Astrocyte of the cerebellum (primary cell): ENCODE measurements at regions not wholly inside any gene's neighbourhood (a gene's known extent, or its start where the extent isn't known, plus 50 kb on each side); places are given as distances from the start of the nearest gene placed in this dataset.

Source experiments
- DNase-seq: peaks from one replicate; pipeline ENCODE4 v3.0.0-alpha.2; 2011; ENCODE audit warnings: low read depth
- H3K4me3 ChIP-seq: 2 replicates; pipeline ENCODE4 v1.5.1; 2011; ENCODE audit warnings: mild to moderate bottlenecking, low read depth, low read length, moderate library complexity
- in situ Hi-C: cut with HindIII; loops from 2 replicates; pipeline ENCODE4 v1.10.0; 2017; ENCODE audit warnings: low sequenced_read_pairs
- TF ChIP-seq, protein P1 (sequence below): IDR thresholded peaks from 2 replicates; pipeline ENCODE4 v1.5.1; 2012; ENCODE audit warnings: low read length, low read depth, moderate library complexity, mild to moderate bottlenecking; ENCODE audit errors: missing control alignments

DNA sequence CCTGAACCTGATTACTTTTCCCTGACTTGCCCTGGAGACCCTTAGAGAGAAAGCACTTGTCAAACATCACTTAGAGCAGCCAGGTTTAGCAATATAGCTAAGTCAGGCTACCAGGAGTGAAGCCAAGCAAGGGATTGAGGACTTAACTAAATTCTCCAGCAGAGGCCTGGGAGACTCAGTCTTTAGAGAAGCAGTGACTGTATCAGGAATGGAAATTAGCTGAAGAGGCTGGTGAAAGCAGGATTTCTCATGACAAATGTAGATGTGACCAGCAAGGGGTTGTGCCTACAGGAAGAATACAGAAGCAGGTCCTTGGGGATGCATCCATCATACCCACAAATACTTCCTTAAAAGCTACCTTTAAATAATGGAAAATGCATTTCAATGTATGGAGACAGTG, 368.9 kb upstream of the MEIS1 start:
- DNase-seq = no peak
- TF ChIP-seq, protein P1, sequence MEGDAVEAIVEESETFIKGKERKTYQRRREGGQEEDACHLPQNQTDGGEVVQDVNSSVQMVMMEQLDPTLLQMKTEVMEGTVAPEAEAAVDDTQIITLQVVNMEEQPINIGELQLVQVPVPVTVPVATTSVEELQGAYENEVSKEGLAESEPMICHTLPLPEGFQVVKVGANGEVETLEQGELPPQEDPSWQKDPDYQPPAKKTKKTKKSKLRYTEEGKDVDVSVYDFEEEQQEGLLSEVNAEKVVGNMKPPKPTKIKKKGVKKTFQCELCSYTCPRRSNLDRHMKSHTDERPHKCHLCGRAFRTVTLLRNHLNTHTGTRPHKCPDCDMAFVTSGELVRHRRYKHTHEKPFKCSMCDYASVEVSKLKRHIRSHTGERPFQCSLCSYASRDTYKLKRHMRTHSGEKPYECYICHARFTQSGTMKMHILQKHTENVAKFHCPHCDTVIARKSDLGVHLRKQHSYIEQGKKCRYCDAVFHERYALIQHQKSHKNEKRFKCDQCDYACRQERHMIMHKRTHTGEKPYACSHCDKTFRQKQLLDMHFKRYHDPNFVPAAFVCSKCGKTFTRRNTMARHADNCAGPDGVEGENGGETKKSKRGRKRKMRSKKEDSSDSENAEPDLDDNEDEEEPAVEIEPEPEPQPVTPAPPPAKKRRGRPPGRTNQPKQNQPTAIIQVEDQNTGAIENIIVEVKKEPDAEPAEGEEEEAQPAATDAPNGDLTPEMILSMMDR = no peak
- in situ Hi-C loops = no loop called here
- H3K4me3 ChIP-seq = no peak overlapping the region

GRCh38 chr2:66059332-66059731, 375.6 kb upstream of the MEIS1 start:
- in situ Hi-C loops = no loop called here
- DNase-seq = no peak
- H3K4me3 ChIP-seq = no peak overlapping the region
- TF ChIP-seq, protein P1 = no peak

DNA sequence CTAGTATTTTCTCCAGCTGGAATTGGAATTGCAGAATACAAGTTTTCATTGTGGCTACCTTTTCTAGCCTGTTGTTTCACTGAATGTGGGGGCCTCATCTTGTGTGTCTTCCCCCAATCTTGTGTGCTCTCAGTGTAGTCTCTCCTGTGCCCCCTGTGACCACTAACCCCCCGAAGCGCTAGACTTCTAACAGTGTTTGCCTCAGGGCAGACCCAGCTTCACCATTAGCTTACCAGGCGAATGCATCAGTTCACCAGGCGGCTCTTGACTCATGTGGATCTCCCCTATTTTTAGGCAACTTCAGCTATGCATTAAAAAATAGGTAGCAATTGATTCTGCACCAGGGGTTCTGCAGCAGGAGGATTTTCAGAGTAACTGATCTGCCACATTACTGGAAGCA, 376.2 kb upstream of the MEIS1 start:
- TF ChIP-seq, protein P1 = no peak
- in situ Hi-C loops = no loop called here
- DNase-seq = no peak
- no peak overlapping the region for H3K4me3 ChIP-seq

DNA sequence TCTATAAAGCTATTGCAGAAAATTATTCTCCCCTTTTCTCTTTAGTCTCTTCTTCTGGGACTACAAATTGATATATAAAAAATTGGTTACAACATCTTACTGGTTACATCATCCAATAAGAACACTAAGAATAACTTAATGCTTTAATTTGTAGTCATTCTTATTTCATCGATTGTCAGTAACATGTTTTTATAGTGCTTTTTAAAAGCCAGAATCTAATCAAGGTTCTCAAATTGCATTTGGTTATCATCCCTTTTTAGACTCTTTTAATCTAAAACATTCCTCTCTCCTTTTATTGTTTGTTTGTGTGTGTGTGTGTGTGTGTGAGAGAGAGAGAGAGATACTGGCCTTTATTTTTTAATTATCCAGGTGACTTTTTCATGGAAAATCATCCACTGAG, 377.1 kb upstream of the MEIS1 start:
- DNase-seq = no peak
- H3K4me3 ChIP-seq = no peak overlapping the region
- TF ChIP-seq, protein P1 = no peak
- in situ Hi-C loops = no loop called here

- in situ Hi-C loops = no loop called here
- no peak overlapping the region for H3K4me3 ChIP-seq
- TF ChIP-seq, protein P1 = no peak
- no peak for DNase-seq
Observed at GRCh38 chr2:66050392-66050791, 384.5 kb upstream of the MEIS1 start.

GRCh38 chr2:66048667-66049066, 386.3 kb upstream of the MEIS1 start:
- in situ Hi-C loops = no loop called here
- no peak overlapping the region for H3K4me3 ChIP-seq
- TF ChIP-seq, protein P1 = no peak
- DNase-seq = no peak
